Esophagus squamous epithelium (tissue), 5 donors: ENCODE measurements at regions not wholly inside any gene's neighbourhood (a gene's known extent, or its start where the extent isn't known, plus 50 kb on each side); places are given as distances from the start of the nearest gene placed in this dataset.
"Not testable (repeated sequence)": the region's sequence is repeated elsewhere in the genome, so short reads cannot be mapped to it uniquely, and the experiment has no call there.

Experiments used
- DNase-seq: peaks from one replicate; lab custom pipeline; 2025; lab: John Stamatoyannopoulos, UW
- H3K27ac ChIP-seq, 4 donors: fragments of 200-600 bp; sonication (generic); one replicate each; pipeline ENCODE4 v1.5.1; 2016 to 2019; ENCODE audit warnings: mild to moderate bottlenecking in 1 of 4
- H3K27me3 ChIP-seq, 4 donors: fragments of 200-600 bp; sonication (generic); 1 replicate in 3 of 4; 2 replicates in 1 of 4; pipeline versions ENCODE4 v1.5.1 to v1.6.0; 2017 to 2021; ENCODE audit warnings: antibody characterized with exemption in 1 of 4
- H3K36me3 ChIP-seq, 3 donors: fragments of 200-600 bp; sonication (generic); one replicate each; pipeline ENCODE4 v1.5.1; 2016 to 2019
- H3K4me1 ChIP-seq, 3 donors: fragments of 200-600 bp; sonication (generic); one replicate each; pipeline ENCODE4 v1.5.1; 2017 to 2019
- H3K4me3 ChIP-seq, 4 donors: fragments of 200-600 bp; sonication (generic); 1 replicate in 3 of 4; 2 replicates in 1 of 4; pipeline ENCODE4 v1.5.1; 2016 to 2019; ENCODE audit warnings: mild to moderate bottlenecking in 2 of 4, moderate library complexity in 1 of 4
- H3K9me3 ChIP-seq, 3 donors: fragments of 200-600 bp; sonication (generic); one replicate each; pipeline ENCODE4 v1.5.1; 2016 to 2019
- POLR2A ChIP-seq, 4 donors: fragments of 450-650 bp; IDR thresholded peaks; one replicate each; pipeline ENCODE4 v1.6.1; 2017; ENCODE audit warnings: antibody characterized with exemption in 4 of 4, mild to moderate bottlenecking in 4 of 4, moderate library complexity in 3 of 4
- WGBS, 2 donors: methylation state at CpG; one replicate each; pipeline ENCODE4 v1.1.5; 2018; 5-methylcytosine and 5-hydroxymethylcytosine counted together
- intact Hi-C: fragments of 100-400 bp; cut with DNase I; formaldehyde crosslinking; loops from one replicate; pipeline ENCODE4 v1.15.0; 2022
- TF ChIP-seq, protein P1 (sequence below), 6 experiments: fragments of 450-650 bp in 4 of 6; fragments of 200-600 bp in 2 of 6; sonication (generic) in 2 of 6; IDR thresholded peaks; one replicate each; pipeline ENCODE4 v1.5.1; 2016 to 2019; ENCODE audit warnings: antibody characterized with exemption in 6 of 6, mild to moderate bottlenecking in 4 of 6, moderate library complexity in 4 of 6
- donor health status: DM: yes; HTN: yes; CAD: no.

DNA sequence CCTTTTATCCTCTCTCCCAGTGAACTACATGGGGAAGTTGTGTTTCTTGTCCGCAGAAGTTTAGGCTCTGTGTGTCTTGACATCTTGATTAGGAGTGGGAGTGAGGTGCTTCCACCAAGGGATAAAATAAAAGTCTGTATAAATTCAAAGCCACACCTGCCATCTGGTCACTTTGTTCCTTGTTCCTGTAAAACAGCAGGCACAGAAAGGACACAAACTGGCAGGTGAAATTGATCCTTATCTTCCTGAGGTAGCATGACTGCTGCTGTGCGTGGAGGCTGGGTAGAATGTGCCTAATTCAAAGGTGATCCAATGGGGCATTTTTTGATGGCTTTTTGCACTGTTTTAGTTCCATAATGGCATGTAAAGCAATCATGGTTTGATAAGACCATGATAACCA, 104.3 kb upstream of the KITLG start:
- no peak overlapping the region for H3K27ac ChIP-seq
- H3K4me1 ChIP-seq: no peaks in the 10 kb centered on the region

DNA sequence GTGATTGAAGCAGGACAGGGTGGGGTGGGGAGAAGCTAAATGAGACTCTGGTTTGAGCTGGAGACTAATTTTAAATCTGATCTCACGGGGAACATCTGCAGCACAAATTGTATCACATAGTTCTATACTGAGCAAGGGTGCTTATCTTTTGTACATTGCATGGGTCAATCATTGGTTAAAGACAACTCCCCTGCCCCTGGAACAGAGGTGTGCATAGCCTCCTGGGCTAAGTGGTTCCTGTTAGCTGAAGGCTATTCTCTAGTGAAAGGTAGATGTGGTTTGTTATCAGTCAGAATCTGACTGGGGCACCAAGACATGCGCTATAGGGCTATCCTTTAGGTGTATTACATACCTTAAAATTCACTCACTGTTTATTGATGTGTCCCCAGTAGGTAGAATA, 103.9 kb upstream of the KITLG start:
- intact Hi-C loops: no loop called here
- WGBS, 2 donors: 92 to 94% methylated on average over 2 of the region's 2 CpGs
- H3K9me3 ChIP-seq: no peaks in the 10 kb centered on the region
- TF ChIP-seq, protein P1, sequence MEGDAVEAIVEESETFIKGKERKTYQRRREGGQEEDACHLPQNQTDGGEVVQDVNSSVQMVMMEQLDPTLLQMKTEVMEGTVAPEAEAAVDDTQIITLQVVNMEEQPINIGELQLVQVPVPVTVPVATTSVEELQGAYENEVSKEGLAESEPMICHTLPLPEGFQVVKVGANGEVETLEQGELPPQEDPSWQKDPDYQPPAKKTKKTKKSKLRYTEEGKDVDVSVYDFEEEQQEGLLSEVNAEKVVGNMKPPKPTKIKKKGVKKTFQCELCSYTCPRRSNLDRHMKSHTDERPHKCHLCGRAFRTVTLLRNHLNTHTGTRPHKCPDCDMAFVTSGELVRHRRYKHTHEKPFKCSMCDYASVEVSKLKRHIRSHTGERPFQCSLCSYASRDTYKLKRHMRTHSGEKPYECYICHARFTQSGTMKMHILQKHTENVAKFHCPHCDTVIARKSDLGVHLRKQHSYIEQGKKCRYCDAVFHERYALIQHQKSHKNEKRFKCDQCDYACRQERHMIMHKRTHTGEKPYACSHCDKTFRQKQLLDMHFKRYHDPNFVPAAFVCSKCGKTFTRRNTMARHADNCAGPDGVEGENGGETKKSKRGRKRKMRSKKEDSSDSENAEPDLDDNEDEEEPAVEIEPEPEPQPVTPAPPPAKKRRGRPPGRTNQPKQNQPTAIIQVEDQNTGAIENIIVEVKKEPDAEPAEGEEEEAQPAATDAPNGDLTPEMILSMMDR (IDR thresholded peaks at IDR 0.05): no peak
- TF ChIP-seq POLR2A (IDR thresholded peaks at IDR 0.05): no peak
- no peak for DNase-seq
- H3K4me1 ChIP-seq: no peaks in the 10 kb centered on the region
- H3K27ac ChIP-seq: no peak overlapping the region
- H3K4me3 ChIP-seq: no peak overlapping the region
- no peaks in the 10 kb centered on the region for H3K27me3 ChIP-seq
- no peaks in the 10 kb centered on the region for H3K36me3 ChIP-seq

More for the DNA sequence above, 104.3 kb upstream of the KITLG start:
- intact Hi-C loops: no loop called here
- Histone ChIP-seq H3K9me3 (no peaks in the 10 kb centered on the region), H3K36me3 (no peaks in the 10 kb centered on the region), H3K27me3 (no peaks in the 10 kb centered on the region), H3K4me3 (no peak overlapping the region)
- TF ChIP-seq, protein P1 (IDR thresholded peaks at IDR 0.05): no peak
- TF ChIP-seq POLR2A (IDR thresholded peaks at IDR 0.05): no peak
- WGBS, 2 donors: 92 to 100% methylated on average over 2 of the region's 2 CpGs
- no peak for DNase-seq

DNA sequence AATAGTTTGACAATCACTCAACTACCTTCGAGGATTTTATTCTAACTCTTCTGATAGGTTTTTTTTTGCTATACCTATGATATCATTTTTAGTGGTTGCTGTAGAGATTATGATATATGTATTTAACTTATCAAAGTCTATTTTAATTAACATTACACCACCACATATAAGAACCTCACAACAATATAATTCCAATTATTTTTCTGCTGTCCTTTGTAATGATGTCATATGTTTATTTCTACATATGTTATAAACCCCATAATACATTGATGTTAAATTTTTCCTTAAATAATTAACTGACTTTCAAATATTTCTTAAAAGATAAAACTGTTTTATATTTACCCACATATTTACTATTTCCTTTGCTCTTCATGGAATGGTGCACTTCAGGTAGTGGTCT, 103.4 kb upstream of the KITLG start:
- H3K9me3 ChIP-seq: no peaks in the 10 kb centered on the region
- no peak for DNase-seq
- H3K27ac ChIP-seq: no peak overlapping the region
- H3K27me3 ChIP-seq: no peaks in the 10 kb centered on the region
- WGBS, 2 donors: 89 to 100% methylated on average over 1 of the region's 1 CpG
- no peak for TF ChIP-seq POLR2A (IDR thresholded peaks at IDR 0.05)
- TF ChIP-seq, protein P1 (IDR thresholded peaks at IDR 0.05): no peak
- H3K4me1 ChIP-seq: no peaks in the 10 kb centered on the region
- no peaks in the 10 kb centered on the region for H3K36me3 ChIP-seq
- intact Hi-C loops: no loop called here
- no peak overlapping the region for H3K4me3 ChIP-seq

DNA sequence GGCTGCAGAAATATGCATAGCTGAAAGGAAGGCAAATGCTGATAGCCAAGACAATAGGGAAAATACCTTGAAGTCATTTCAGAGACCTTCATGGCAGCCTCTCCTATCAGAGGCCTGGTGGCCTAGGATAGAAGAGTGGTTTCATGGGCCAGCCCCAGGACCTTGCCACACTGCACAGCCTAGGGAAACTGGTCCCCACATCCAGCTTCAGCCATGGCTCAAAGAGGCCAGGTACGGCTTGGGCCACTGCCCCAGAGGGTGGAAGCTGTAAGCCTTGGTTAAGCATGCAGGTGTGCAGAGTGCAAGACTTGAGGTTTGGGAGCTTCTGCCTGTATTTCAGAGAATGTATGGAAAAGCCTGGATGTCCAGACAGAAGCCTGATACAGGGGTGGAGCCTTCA, 101.0 kb upstream of the KITLG start:
- Histone ChIP-seq H3K27ac (no peak overlapping the region), H3K4me3 (no peak overlapping the region), H3K4me1 (peaks cover 0 to 17% (median 0%) of the 10 kb centered on the region in 3 donors), H3K9me3 (no peaks in the 10 kb centered on the region), H3K27me3 (no peaks in the 10 kb centered on the region), H3K36me3 (no peaks in the 10 kb centered on the region)
- 71 to 100% methylated on average over 1 of the region's 1 CpG for whole genome bisulfite sequencing, 2 donors
- no peak for TF ChIP-seq POLR2A (IDR thresholded peaks at IDR 0.05)
- TF ChIP-seq, protein P1 (IDR thresholded peaks at IDR 0.05): no peak
- DNase-seq: no peak
- intact Hi-C loops: no loop called here

DNA sequence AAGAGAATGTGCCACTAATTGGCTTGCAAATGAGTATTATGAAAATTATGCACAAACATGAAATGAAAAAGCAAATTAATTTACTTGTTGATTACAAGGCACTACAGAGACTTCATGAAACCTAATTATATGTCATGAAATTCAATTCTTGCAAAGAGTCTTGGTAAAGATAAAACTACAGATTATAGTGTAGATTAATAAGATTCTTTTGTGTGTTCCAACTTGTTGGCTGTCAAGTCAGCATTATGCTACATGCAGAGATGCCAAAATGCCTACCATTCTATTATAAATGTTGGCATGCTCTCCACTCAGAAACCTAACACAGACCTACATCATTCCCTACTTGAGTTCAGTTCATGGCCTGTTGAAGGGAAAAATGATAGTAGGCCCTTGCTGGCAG, 97.2 kb upstream of the KITLG start:
- TF ChIP-seq, protein P1 (IDR thresholded peaks at IDR 0.05): no peak
- TF ChIP-seq POLR2A (IDR thresholded peaks at IDR 0.05): no peak
- Histone ChIP-seq H3K4me3 (no peak overlapping the region), H3K27ac (no peak overlapping the region), H3K36me3 (no peaks in the 10 kb centered on the region), H3K9me3 (no peaks in the 10 kb centered on the region), H3K4me1 (peaks cover 0 to 17% (median 0%) of the 10 kb centered on the region in 3 donors), H3K27me3 (no peaks in the 10 kb centered on the region)
- intact Hi-C loops: no loop called here
- DNase-seq: no peak

DNA sequence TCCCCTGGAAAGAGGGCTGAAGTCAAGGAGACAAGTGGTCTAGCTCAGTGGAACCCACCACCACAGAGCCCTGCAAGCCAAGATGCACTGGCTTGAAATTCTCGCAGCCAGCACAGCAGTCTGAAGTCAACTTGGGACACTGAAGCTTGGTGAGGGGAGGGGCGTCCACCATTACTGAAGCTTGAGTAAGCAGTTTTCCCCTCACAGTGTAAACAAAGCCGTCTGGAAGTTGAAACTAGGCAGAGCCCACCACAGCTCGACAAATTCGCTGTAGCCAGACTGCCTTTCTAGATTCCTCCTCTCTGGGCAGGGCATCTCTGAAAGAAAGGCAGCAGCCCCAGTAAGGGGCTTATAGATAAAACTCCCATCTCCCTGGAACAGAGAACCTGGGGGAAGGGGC, 87.3 kb upstream of the KITLG start:
- intact Hi-C loops, H3K27ac ChIP-seq, H3K36me3 ChIP-seq, H3K9me3 ChIP-seq, H3K4me1 ChIP-seq, H3K27me3 ChIP-seq, H3K4me3 ChIP-seq, DNase-seq: not testable (repeated sequence)
- WGBS, 2 donors: no CpG with 5 or more reads among the region's 5 CpGs
